ENCODE measurements at regions not wholly inside any gene's neighbourhood (a gene's known extent, or its start where the extent isn't known, plus 50 kb on each side); places are given as distances from the start of the nearest gene placed in this dataset.
A peak's percentile ranks its signal among the peaks of the same experiment; 100 is the strongest.
"Not testable (repeated sequence)": the region's sequence is repeated elsewhere in the genome, so short reads cannot be mapped to it uniquely, and the experiment has no call there.

- peak; percentile 39 for DNase-seq
Measured at GRCh38 chr6:109253366-109253765, 128.9 kb downstream of the CD164 start.

- no peak for DNase-seq
Measured at GRCh38 chr6:109252261-109253041, 129.8 kb downstream of the CD164 start.

- DNase-seq: peak; percentile 28
Measured at GRCh38 chr6:109251839-109252238, 130.4 kb downstream of the CD164 start.

GRCh38 chr6:109250544-109251156 lies 131.6 kb downstream of the CD164 start:
- not testable (repeated sequence) for DNase-seq

GRCh38 chr6:109243863-109244825 lies 138.1 kb downstream of the CD164 start:
- DNase-seq: peak; percentile 42

GRCh38 chr6:109242925-109243324 lies 139.3 kb downstream of the CD164 start:
- DNase-seq: no peak

- DNase-seq: no peak
Measured at GRCh38 chr6:109242029-109242428, 140.2 kb downstream of the CD164 start.

GRCh38 chr6:109241199-109241598 lies 141.1 kb downstream of the CD164 start:
- peak; percentile 19 for DNase-seq

GRCh38 chr6:109240370-109241084 lies 141.7 kb downstream of the CD164 start:
- no peak for DNase-seq

- no peak for DNase-seq
Measured at GRCh38 chr6:109239651-109240321, 142.5 kb downstream of the CD164 start.

GRCh38 chr6:109239160-109239559 lies 143.1 kb downstream of the CD164 start:
- DNase-seq: no peak

GRCh38 chr6:109238396-109238795 lies 143.1 kb downstream of the CEP57L1 start:
- DNase-seq: no peak

- no peak for DNase-seq
Measured at GRCh38 chr6:109237986-109238329, 142.7 kb downstream of the CEP57L1 start.

GRCh38 chr6:109237077-109237985 lies 142.0 kb downstream of the CEP57L1 start:
- peak; percentile 89 for DNase-seq

GRCh38 chr6:109236115-109237076 lies 141.1 kb downstream of the CEP57L1 start:
- peak; percentile 95 for DNase-seq

- DNase-seq: no peak
Measured at GRCh38 chr6:109235481-109236038, 140.3 kb downstream of the CEP57L1 start.

GRCh38 chr6:109230453-109230852 lies 135.1 kb downstream of the CEP57L1 start:
- DNase-seq: no peak

GRCh38 chr6:109229536-109229935 lies 134.2 kb downstream of the CEP57L1 start:
- no peak for DNase-seq

GRCh38 chr6:109227646-109228045 lies 132.3 kb downstream of the CEP57L1 start:
- DNase-seq: no peak
